ENCODE measurements at regions not wholly inside any gene's neighbourhood (a gene's known extent, or its start where the extent isn't known, plus 50 kb on each side); places are given as distances from the start of the nearest gene placed in this dataset.

- H3K36me3 ChIP-seq (ENCODE audit: control insufficient read depth in 1 of 2, insufficient read depth in 2 of 2, low read length in 2 of 2) = no peaks in the 10 kb centered on the region
- no peak overlapping the region for H2BK12ac ChIP-seq (ENCODE audit: low read length)
- H3K4me1 ChIP-seq (ENCODE audit: control insufficient read depth in 1 of 2, insufficient read depth in 2 of 2, low read length in 2 of 2) = peaks cover 0 to 6% of the 10 kb centered on the region in 2 experiments
- no peak overlapping the region for H3K23ac ChIP-seq (ENCODE audit: low read length)
- no peak overlapping the region for H3K27ac ChIP-seq (ENCODE audit: low read depth, low read length)
- H2BK120ac ChIP-seq (ENCODE audit: insufficient read depth, low read length, poor library complexity) = no peak overlapping the region
- H3K79me2 ChIP-seq (ENCODE audit: control insufficient read depth, insufficient read depth, low read length, poor library complexity) = no peaks in the 10 kb centered on the region
- H3K9me3 ChIP-seq (ENCODE audit: insufficient read depth, low read depth, low read length) = no peaks in the 10 kb centered on the region
- DNase-seq = no peak
- H3K4me3 ChIP-seq (ENCODE audit: low read depth, low read length) = no peak overlapping the region
- no peak overlapping the region for H3K4ac ChIP-seq (ENCODE audit: low read depth, low read length)
- no peak overlapping the region for H3K14ac ChIP-seq (ENCODE audit: low read length)
- H3K4me2 ChIP-seq (ENCODE audit: low read length) = no peak overlapping the region
- H2AK5ac ChIP-seq (ENCODE audit: low read length) = no peak overlapping the region
- H3K79me1 ChIP-seq (ENCODE audit: low read length) = no peaks in the 10 kb centered on the region
- H4K8ac ChIP-seq (ENCODE audit: low read depth, low read length) = no peak overlapping the region
- no peak overlapping the region for H2AFZ ChIP-seq (ENCODE audit: insufficient read depth, low read length, poor library complexity)
- no peak overlapping the region for H4K12ac ChIP-seq (ENCODE audit: low read depth, low read length)
- no CpG with 5 or more reads among the region's 4 CpGs for WGBS (ENCODE audit: extremely low coverage, insufficient coverage, insufficient read length)
- H3K18ac ChIP-seq (ENCODE audit: low read length) = no peak overlapping the region
- H2BK5ac ChIP-seq (ENCODE audit: low read depth, low read length, poor library complexity) = no peak overlapping the region
- no peaks in the 10 kb centered on the region for H3K27me3 ChIP-seq (ENCODE audit: insufficient read depth, low read length)
- no peak overlapping the region for H4K91ac ChIP-seq (ENCODE audit: low read depth, low read length)
- no peak overlapping the region for H3K9ac ChIP-seq (ENCODE audit: low read length)
Measured at GRCh38 chr3:18888370-18888769, 259.9 kb upstream of the KCNH8 start.

GRCh38 chr3:18886331-18886730 lies 262.0 kb upstream of the KCNH8 start:
- DNase-seq = no peak
- Histone ChIP-seq H3K27ac (ENCODE audit: low read depth, low read length) (peak overlapping the region; percentile 58), H2BK5ac (ENCODE audit: low read depth, low read length, poor library complexity) (no peak overlapping the region), H3K9me3 (ENCODE audit: insufficient read depth, low read depth, low read length) (no peaks in the 10 kb centered on the region), H4K8ac (ENCODE audit: low read depth, low read length) (no peak overlapping the region), H3K4me1 (ENCODE audit: control insufficient read depth in 1 of 2, insufficient read depth in 2 of 2, low read length in 2 of 2) (peaks cover 0 to 6% of the 10 kb centered on the region in 2 experiments), H3K9ac (ENCODE audit: low read length) (no peak overlapping the region), H3K4me3 (ENCODE audit: low read depth, low read length) (no peak overlapping the region), H4K12ac (ENCODE audit: low read depth, low read length) (no peak overlapping the region), H3K79me2 (ENCODE audit: control insufficient read depth, insufficient read depth, low read length, poor library complexity) (no peaks in the 10 kb centered on the region), H2AFZ (ENCODE audit: insufficient read depth, low read length, poor library complexity) (no peak overlapping the region), H2BK120ac (ENCODE audit: insufficient read depth, low read length, poor library complexity) (no peak overlapping the region), H3K23ac (ENCODE audit: low read length) (no peak overlapping the region), H3K79me1 (ENCODE audit: low read length) (no peaks in the 10 kb centered on the region), H3K36me3 (ENCODE audit: control insufficient read depth in 1 of 2, insufficient read depth in 2 of 2, low read length in 2 of 2) (no peaks in the 10 kb centered on the region), H3K14ac (ENCODE audit: low read length) (no peak overlapping the region), H3K4me2 (ENCODE audit: low read length) (no peak overlapping the region), H4K91ac (ENCODE audit: low read depth, low read length) (no peak overlapping the region), H2AK5ac (ENCODE audit: low read length) (no peak overlapping the region), H3K27me3 (ENCODE audit: insufficient read depth, low read length) (no peaks in the 10 kb centered on the region), H3K18ac (ENCODE audit: low read length) (no peak overlapping the region), H3K4ac (ENCODE audit: low read depth, low read length) (no peak overlapping the region), H2BK12ac (ENCODE audit: low read length) (peak overlapping the region; percentile 27)
- WGBS (ENCODE audit: extremely low coverage, insufficient coverage, insufficient read length) = no CpG with 5 or more reads among the region's 6 CpGs

- Histone ChIP-seq H2BK12ac (ENCODE audit: low read length) (peak overlapping the region; percentile 46), H4K91ac (ENCODE audit: low read depth, low read length) (peak overlapping the region; percentile 50), H3K27me3 (ENCODE audit: insufficient read depth, low read length) (no peaks in the 10 kb centered on the region), H2BK5ac (ENCODE audit: low read depth, low read length, poor library complexity) (peak overlapping the region; percentile 6), H3K4me2 (ENCODE audit: low read length) (no peak overlapping the region), H3K23ac (ENCODE audit: low read length) (no peak overlapping the region), H3K18ac (ENCODE audit: low read length) (no peak overlapping the region), H3K4ac (ENCODE audit: low read depth, low read length) (no peak overlapping the region), H3K79me2 (ENCODE audit: control insufficient read depth, insufficient read depth, low read length, poor library complexity) (no peaks in the 10 kb centered on the region), H3K14ac (ENCODE audit: low read length) (no peak overlapping the region), H2AK5ac (ENCODE audit: low read length) (peak overlapping the region; percentile 64), H3K36me3 (ENCODE audit: control insufficient read depth in 1 of 2, insufficient read depth in 2 of 2, low read length in 2 of 2) (no peaks in the 10 kb centered on the region), H2AFZ (ENCODE audit: insufficient read depth, low read length, poor library complexity) (no peak overlapping the region), H4K12ac (ENCODE audit: low read depth, low read length) (no peak overlapping the region), H3K9me3 (ENCODE audit: insufficient read depth, low read depth, low read length) (no peaks in the 10 kb centered on the region), H3K9ac (ENCODE audit: low read length) (no peak overlapping the region), H2BK120ac (ENCODE audit: insufficient read depth, low read length, poor library complexity) (peak overlapping the region; percentile 36), H3K4me3 (ENCODE audit: low read depth, low read length) (no peak overlapping the region), H3K27ac (ENCODE audit: low read depth, low read length) (no peak overlapping the region), H3K4me1 (ENCODE audit: control insufficient read depth in 1 of 2, insufficient read depth in 2 of 2, low read length in 2 of 2) (peaks cover 0 to 6% of the 10 kb centered on the region in 2 experiments), H4K8ac (ENCODE audit: low read depth, low read length) (no peak overlapping the region), H3K79me1 (ENCODE audit: low read length) (no peaks in the 10 kb centered on the region)
- no CpG with 5 or more reads among the region's 6 CpGs for WGBS (ENCODE audit: extremely low coverage, insufficient coverage, insufficient read length)
- no peak for DNase-seq
Measured at GRCh38 chr3:18885612-18886011, 262.7 kb upstream of the KCNH8 start.

- H2AFZ ChIP-seq (ENCODE audit: insufficient read depth, low read length, poor library complexity) = no peak overlapping the region
- no CpG with 5 or more reads among the region's 2 CpGs for WGBS (ENCODE audit: extremely low coverage, insufficient coverage, insufficient read length)
- no peaks in the 10 kb centered on the region for H3K36me3 ChIP-seq (ENCODE audit: control insufficient read depth in 1 of 2, insufficient read depth in 2 of 2, low read length in 2 of 2)
- H4K8ac ChIP-seq (ENCODE audit: low read depth, low read length) = no peak overlapping the region
- H3K27me3 ChIP-seq (ENCODE audit: insufficient read depth, low read length) = no peaks in the 10 kb centered on the region
- H3K9ac ChIP-seq (ENCODE audit: low read length) = no peak overlapping the region
- H3K14ac ChIP-seq (ENCODE audit: low read length) = no peak overlapping the region
- H3K4ac ChIP-seq (ENCODE audit: low read depth, low read length) = no peak overlapping the region
- H2BK12ac ChIP-seq (ENCODE audit: low read length) = no peak overlapping the region
- H2BK120ac ChIP-seq (ENCODE audit: insufficient read depth, low read length, poor library complexity) = no peak overlapping the region
- H3K4me1 ChIP-seq (ENCODE audit: control insufficient read depth in 1 of 2, insufficient read depth in 2 of 2, low read length in 2 of 2) = peaks cover 0 to 6% of the 10 kb centered on the region in 2 experiments
- no peak overlapping the region for H3K27ac ChIP-seq (ENCODE audit: low read depth, low read length)
- DNase-seq = no peak
- H4K91ac ChIP-seq (ENCODE audit: low read depth, low read length) = no peak overlapping the region
- H3K18ac ChIP-seq (ENCODE audit: low read length) = no peak overlapping the region
- no peak overlapping the region for H3K4me3 ChIP-seq (ENCODE audit: low read depth, low read length)
- no peak overlapping the region for H3K23ac ChIP-seq (ENCODE audit: low read length)
- H3K79me1 ChIP-seq (ENCODE audit: low read length) = no peaks in the 10 kb centered on the region
- no peak overlapping the region for H2AK5ac ChIP-seq (ENCODE audit: low read length)
- no peaks in the 10 kb centered on the region for H3K79me2 ChIP-seq (ENCODE audit: control insufficient read depth, insufficient read depth, low read length, poor library complexity)
- no peaks in the 10 kb centered on the region for H3K9me3 ChIP-seq (ENCODE audit: insufficient read depth, low read depth, low read length)
- no peak overlapping the region for H3K4me2 ChIP-seq (ENCODE audit: low read length)
- no peak overlapping the region for H2BK5ac ChIP-seq (ENCODE audit: low read depth, low read length, poor library complexity)
- no peak overlapping the region for H4K12ac ChIP-seq (ENCODE audit: low read depth, low read length)
Measured at GRCh38 chr3:18883571-18883970, 264.7 kb upstream of the KCNH8 start.
